ENCODE measurements at regions not wholly inside any gene's neighbourhood (a gene's known extent, or its start where the extent isn't known, plus 50 kb on each side); places are given as distances from the start of the nearest gene placed in this dataset.

DNA sequence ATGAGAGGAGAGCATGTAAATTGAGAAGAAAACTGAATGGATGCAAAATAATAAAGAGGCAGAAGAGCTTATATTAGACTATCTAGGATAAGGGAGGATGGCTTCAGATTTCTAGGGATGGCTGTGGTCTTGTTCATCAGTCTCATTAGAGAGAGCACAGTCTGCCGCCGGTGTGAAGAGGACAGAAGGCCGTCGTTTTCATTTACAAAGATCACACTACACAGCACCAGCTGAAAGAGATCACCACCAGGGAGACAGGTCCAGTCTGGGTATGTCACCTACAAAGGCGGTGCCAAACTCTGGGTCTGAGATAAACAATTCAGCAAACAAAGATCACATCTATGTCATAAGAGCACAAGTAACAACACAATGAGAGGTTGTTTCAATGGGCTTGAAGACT, 1222.3 kb upstream of the SLC10A2 start:
- Histone ChIP-seq H3K9me3 (ENCODE audit: control insufficient read depth in 2 of 3, low read length in 3 of 3) (no peaks in the 10 kb centered on the region), H3K27ac (ENCODE audit: low read depth, low read length) (no peak overlapping the region), H3K36me3 (ENCODE audit: control insufficient read depth in 2 of 3, insufficient read depth in 3 of 3, low read length in 3 of 3) (no peaks in the 10 kb centered on the region), H3K4me3 (ENCODE audit: low read length) (no peak overlapping the region), H3K4me1 (ENCODE audit: control insufficient read depth in 2 of 2, insufficient read depth in 2 of 2, low read length in 2 of 2) (no peaks in the 10 kb centered on the region), H3K27me3 (ENCODE audit: control insufficient read depth in 2 of 2, insufficient read depth in 2 of 2, low read length in 2 of 2) (no peaks in the 10 kb centered on the region)
- CTCF ChIA-PET = no interaction called here
- no peak overlapping the region for H3K4me3 Mint-ChIP-seq
- intact Hi-C loops (cut with micrococcal nuclease) = no loop called here
- no peaks in the 10 kb centered on the region for H3K27me3 Mint-ChIP-seq
- peaks cover 0 to 12% (median 0%) of the 10 kb centered on the region in 11 donors for H3K9me3 Mint-ChIP-seq
- POLR2A ChIA-PET = no interaction called here
- H3K4me1 Mint-ChIP-seq = no peaks in the 10 kb centered on the region
- no peaks in the 10 kb centered on the region for H3K36me3 Mint-ChIP-seq
- ATAC-seq (no peak), DNase-seq (no peak)
- H3K27ac Mint-ChIP-seq = no peak overlapping the region

GRCh38 chr13:104286566-104287290, 1220.5 kb upstream of the SLC10A2 start:
- Histone ChIP-seq H3K4me1 (ENCODE audit: control insufficient read depth in 2 of 2, insufficient read depth in 2 of 2, low read length in 2 of 2) (no peaks in the 10 kb centered on the region), H3K36me3 (ENCODE audit: control insufficient read depth in 2 of 3, insufficient read depth in 3 of 3, low read length in 3 of 3) (no peaks in the 10 kb centered on the region), H3K27ac (ENCODE audit: low read depth, low read length) (no peak overlapping the region), H3K27me3 (ENCODE audit: control insufficient read depth in 2 of 2, insufficient read depth in 2 of 2, low read length in 2 of 2) (no peaks in the 10 kb centered on the region), H3K9me3 (ENCODE audit: control insufficient read depth in 2 of 3, low read length in 3 of 3) (no peaks in the 10 kb centered on the region), H3K4me3 (ENCODE audit: low read length) (no peak overlapping the region)
- intact Hi-C loops (cut with micrococcal nuclease) = no loop called here
- POLR2A ChIA-PET = no interaction called here
- H3K9me3 Mint-ChIP-seq = peaks cover 0 to 2% (median 0%) of the 10 kb centered on the region in 11 donors
- ATAC-seq = no peak
- no peaks in the 10 kb centered on the region for H3K4me1 Mint-ChIP-seq
- no peaks in the 10 kb centered on the region for H3K36me3 Mint-ChIP-seq
- no peak overlapping the region for H3K27ac Mint-ChIP-seq
- H3K4me3 Mint-ChIP-seq = no peak overlapping the region
- no peaks in the 10 kb centered on the region for H3K27me3 Mint-ChIP-seq
- CTCF ChIA-PET = no interaction called here
- no peak for DNase-seq

GRCh38 chr13:104281910-104282309, 1215.7 kb upstream of the SLC10A2 start:
- Mint-ChIP-seq H3K27ac (no peak overlapping the region), H3K36me3 (no peaks in the 10 kb centered on the region), H3K4me3 (no peak overlapping the region), H3K4me1 (no peaks in the 10 kb centered on the region), H3K27me3 (no peaks in the 10 kb centered on the region), H3K9me3 (peaks cover 0 to 5% (median 2%) of the 10 kb centered on the region in 11 donors)
- Histone ChIP-seq H3K36me3 (ENCODE audit: control insufficient read depth in 2 of 3, insufficient read depth in 3 of 3, low read length in 3 of 3) (no peaks in the 10 kb centered on the region), H3K4me1 (ENCODE audit: control insufficient read depth in 2 of 2, insufficient read depth in 2 of 2, low read length in 2 of 2) (no peaks in the 10 kb centered on the region), H3K27me3 (ENCODE audit: control insufficient read depth in 2 of 2, insufficient read depth in 2 of 2, low read length in 2 of 2) (no peaks in the 10 kb centered on the region), H3K27ac (ENCODE audit: low read depth, low read length) (no peak overlapping the region), H3K4me3 (ENCODE audit: low read length) (no peak overlapping the region), H3K9me3 (ENCODE audit: control insufficient read depth in 2 of 3, low read length in 3 of 3) (no peaks in the 10 kb centered on the region)
- CTCF ChIA-PET = no interaction called here
- intact Hi-C loops (cut with micrococcal nuclease) = no loop called here
- POLR2A ChIA-PET = no interaction called here
- ATAC-seq = no peak
- no peak for DNase-seq

GRCh38 chr13:104270731-104271130, 1204.5 kb upstream of the SLC10A2 start:
- H3K36me3 ChIP-seq (ENCODE audit: control insufficient read depth in 2 of 3, insufficient read depth in 3 of 3, low read length in 3 of 3) = no peaks in the 10 kb centered on the region

GRCh38 chr13:104267206-104267811, 1201.1 kb upstream of the SLC10A2 start:
- Mint-ChIP-seq H3K9me3 (peaks cover 0 to 11% (median 2%) of the 10 kb centered on the region in 11 donors), H3K4me3 (no peak overlapping the region), H3K27ac (no peak overlapping the region), H3K4me1 (no peaks in the 10 kb centered on the region), H3K27me3 (no peaks in the 10 kb centered on the region), H3K36me3 (no peaks in the 10 kb centered on the region)
- no peaks in the 10 kb centered on the region for H3K27me3 ChIP-seq (ENCODE audit: control insufficient read depth in 2 of 2, insufficient read depth in 2 of 2, low read length in 2 of 2)
- ChIA-PET CTCF (no interaction called here), POLR2A (no interaction called here)
- ATAC-seq (no peak), DNase-seq (no peak)
- H3K27ac ChIP-seq (ENCODE audit: low read depth, low read length) = no peak overlapping the region
- H3K36me3 ChIP-seq (ENCODE audit: control insufficient read depth in 2 of 3, insufficient read depth in 3 of 3, low read length in 3 of 3) = no peaks in the 10 kb centered on the region
- intact Hi-C loops (cut with micrococcal nuclease) = no loop called here
- H3K4me3 ChIP-seq (ENCODE audit: low read length) = no peak overlapping the region
- no peaks in the 10 kb centered on the region for H3K4me1 ChIP-seq (ENCODE audit: control insufficient read depth in 2 of 2, insufficient read depth in 2 of 2, low read length in 2 of 2)
- no peaks in the 10 kb centered on the region for H3K9me3 ChIP-seq (ENCODE audit: control insufficient read depth in 2 of 3, low read length in 3 of 3)

More at GRCh38 chr13:104270731-104271130, 1204.5 kb upstream of the SLC10A2 start:
- Mint-ChIP-seq H3K36me3 (no peaks in the 10 kb centered on the region), H3K27ac (no peak overlapping the region), H3K27me3 (no peaks in the 10 kb centered on the region), H3K9me3 (peaks cover 0 to 8% (median 3%) of the 10 kb centered on the region in 11 donors), H3K4me3 (no peak overlapping the region), H3K4me1 (peaks cover 0 to 2% (median 0%) of the 10 kb centered on the region in 7 donors)
- H3K27ac ChIP-seq (ENCODE audit: low read depth, low read length) = no peak overlapping the region
- no peak overlapping the region for H3K4me3 ChIP-seq (ENCODE audit: low read length)
- ATAC-seq = no peak
- ChIA-PET POLR2A (no interaction called here), CTCF (no interaction called here)
- intact Hi-C loops (cut with micrococcal nuclease) = no loop called here
- no peaks in the 10 kb centered on the region for H3K4me1 ChIP-seq (ENCODE audit: control insufficient read depth in 2 of 2, insufficient read depth in 2 of 2, low read length in 2 of 2)
- DNase-seq = no peak
- H3K9me3 ChIP-seq (ENCODE audit: control insufficient read depth in 2 of 3, low read length in 3 of 3) = no peaks in the 10 kb centered on the region
- no peaks in the 10 kb centered on the region for H3K27me3 ChIP-seq (ENCODE audit: control insufficient read depth in 2 of 2, insufficient read depth in 2 of 2, low read length in 2 of 2)

DNA sequence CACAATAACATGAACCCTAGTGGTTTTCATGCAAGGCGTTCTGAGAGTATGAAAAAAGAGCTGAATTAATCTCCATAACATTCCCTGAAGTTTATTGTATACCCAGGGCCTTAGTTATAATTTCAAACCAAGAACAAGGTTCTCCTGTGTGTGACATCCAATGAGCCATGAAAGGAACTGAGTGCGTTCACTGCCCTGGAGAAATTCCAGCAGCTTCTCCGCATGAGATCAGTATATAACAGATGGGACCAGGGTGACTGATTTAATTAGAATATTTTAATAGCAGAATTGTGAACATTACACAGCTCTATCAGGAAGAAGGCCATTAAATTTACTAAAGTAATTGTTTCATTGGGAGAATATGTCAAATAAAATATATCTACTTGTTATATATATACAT, 1190.5 kb upstream of the SLC10A2 start:
- Histone ChIP-seq H3K9me3 (ENCODE audit: control insufficient read depth in 2 of 3, low read length in 3 of 3) (no peaks in the 10 kb centered on the region), H3K27me3 (ENCODE audit: control insufficient read depth in 2 of 2, insufficient read depth in 2 of 2, low read length in 2 of 2) (no peaks in the 10 kb centered on the region), H3K36me3 (ENCODE audit: control insufficient read depth in 2 of 3, insufficient read depth in 3 of 3, low read length in 3 of 3) (no peaks in the 10 kb centered on the region), H3K4me3 (ENCODE audit: low read length) (no peak overlapping the region), H3K27ac (ENCODE audit: low read depth, low read length) (no peak overlapping the region), H3K4me1 (ENCODE audit: control insufficient read depth in 2 of 2, insufficient read depth in 2 of 2, low read length in 2 of 2) (no peaks in the 10 kb centered on the region)
- CTCF ChIA-PET = no interaction called here
- DNase-seq (no peak), ATAC-seq (no peak)
- Mint-ChIP-seq H3K36me3 (no peaks in the 10 kb centered on the region), H3K9me3 (peaks cover 0 to 8% (median 0%) of the 10 kb centered on the region in 11 donors), H3K4me1 (no peaks in the 10 kb centered on the region), H3K27ac (no peak overlapping the region), H3K27me3 (no peaks in the 10 kb centered on the region), H3K4me3 (no peak overlapping the region)
- intact Hi-C loops (cut with micrococcal nuclease) = no loop called here
- POLR2A ChIA-PET = no interaction called here

DNA sequence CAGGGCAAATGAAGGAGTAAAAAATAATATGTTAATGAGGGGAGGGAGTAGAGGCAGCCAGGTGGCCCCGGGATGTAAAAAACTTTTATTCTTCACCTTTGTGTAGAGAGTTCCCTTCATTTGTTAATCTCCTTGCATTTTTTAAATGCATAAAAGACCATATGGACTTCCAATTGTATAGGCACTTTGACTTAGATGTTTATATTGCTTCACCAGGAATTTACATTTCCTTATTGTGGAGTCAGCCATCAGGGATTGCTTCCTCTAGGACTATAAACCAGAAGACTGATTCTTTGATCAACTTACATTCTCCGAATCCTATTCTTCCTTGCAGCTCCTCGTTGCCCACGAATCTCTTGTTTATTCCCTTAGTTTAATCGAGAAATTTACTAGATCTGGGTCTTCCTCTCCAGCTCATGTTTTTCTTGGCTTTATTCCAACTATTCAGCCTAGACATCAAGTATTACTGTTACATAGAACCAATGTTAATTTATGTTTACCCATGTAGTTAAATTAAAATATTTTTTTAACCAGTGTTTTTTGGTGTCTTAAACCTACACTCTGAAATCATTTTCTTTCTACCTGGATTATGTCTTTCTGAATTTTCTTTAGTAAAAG, 1187.0 kb upstream of the SLC10A2 start:
- Mint-ChIP-seq H3K27ac (no peak overlapping the region), H3K9me3 (peaks cover 0 to 8% (median 0%) of the 10 kb centered on the region in 11 donors), H3K36me3 (no peaks in the 10 kb centered on the region), H3K4me3 (no peak overlapping the region), H3K27me3 (no peaks in the 10 kb centered on the region), H3K4me1 (no peaks in the 10 kb centered on the region)
- no peak for ATAC-seq
- no peaks in the 10 kb centered on the region for H3K9me3 ChIP-seq (ENCODE audit: control insufficient read depth in 2 of 3, low read length in 3 of 3)
- no peaks in the 10 kb centered on the region for H3K27me3 ChIP-seq (ENCODE audit: control insufficient read depth in 2 of 2, insufficient read depth in 2 of 2, low read length in 2 of 2)
- H3K36me3 ChIP-seq (ENCODE audit: control insufficient read depth in 2 of 3, insufficient read depth in 3 of 3, low read length in 3 of 3) = no peaks in the 10 kb centered on the region
- CTCF ChIA-PET = no interaction called here
- no peak overlapping the region for H3K4me3 ChIP-seq (ENCODE audit: low read length)
- POLR2A ChIA-PET = no interaction called here
- no peak for DNase-seq
- no peaks in the 10 kb centered on the region for H3K4me1 ChIP-seq (ENCODE audit: control insufficient read depth in 2 of 2, insufficient read depth in 2 of 2, low read length in 2 of 2)
- intact Hi-C loops (cut with micrococcal nuclease) = no loop called here
- no peak overlapping the region for H3K27ac ChIP-seq (ENCODE audit: low read depth, low read length)
